GM12873 (cell line): ENCODE measurements at regions not wholly inside any gene's neighbourhood (a gene's known extent, or its start where the extent isn't known, plus 50 kb on each side); places are given as distances from the start of the nearest gene placed in this dataset.

Experiments
- TF ChIP-seq, protein P1 (sequence below): IDR thresholded peaks from 2 replicates; pipeline ENCODE4 v1.5.1; 2012; ENCODE audit warnings: low read depth, mild to moderate bottlenecking, moderate library complexity, low read length, control low read depth; ENCODE audit not compliant: insufficient read depth; ENCODE audit errors: missing control alignments

DNA sequence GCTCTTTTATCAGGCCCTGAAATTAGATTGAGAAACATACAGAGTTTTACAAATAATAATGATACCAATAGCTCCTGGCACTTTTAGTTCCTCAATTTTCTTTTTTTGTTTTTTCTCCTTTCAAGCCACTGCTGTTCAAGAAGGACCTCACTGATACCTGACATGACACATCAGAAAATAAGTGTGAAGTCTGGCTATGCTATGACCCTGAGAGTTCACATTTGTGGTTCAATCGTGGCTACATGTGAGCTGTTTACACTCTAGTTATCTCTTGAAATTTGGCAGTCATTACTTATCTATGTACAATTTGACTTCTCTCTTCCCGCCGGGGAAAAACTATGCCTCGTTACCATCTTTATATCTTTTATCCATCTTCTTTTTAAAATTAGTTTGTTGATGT, 686.5 kb downstream of the EPHA4 start:
- TF ChIP-seq, protein P1, sequence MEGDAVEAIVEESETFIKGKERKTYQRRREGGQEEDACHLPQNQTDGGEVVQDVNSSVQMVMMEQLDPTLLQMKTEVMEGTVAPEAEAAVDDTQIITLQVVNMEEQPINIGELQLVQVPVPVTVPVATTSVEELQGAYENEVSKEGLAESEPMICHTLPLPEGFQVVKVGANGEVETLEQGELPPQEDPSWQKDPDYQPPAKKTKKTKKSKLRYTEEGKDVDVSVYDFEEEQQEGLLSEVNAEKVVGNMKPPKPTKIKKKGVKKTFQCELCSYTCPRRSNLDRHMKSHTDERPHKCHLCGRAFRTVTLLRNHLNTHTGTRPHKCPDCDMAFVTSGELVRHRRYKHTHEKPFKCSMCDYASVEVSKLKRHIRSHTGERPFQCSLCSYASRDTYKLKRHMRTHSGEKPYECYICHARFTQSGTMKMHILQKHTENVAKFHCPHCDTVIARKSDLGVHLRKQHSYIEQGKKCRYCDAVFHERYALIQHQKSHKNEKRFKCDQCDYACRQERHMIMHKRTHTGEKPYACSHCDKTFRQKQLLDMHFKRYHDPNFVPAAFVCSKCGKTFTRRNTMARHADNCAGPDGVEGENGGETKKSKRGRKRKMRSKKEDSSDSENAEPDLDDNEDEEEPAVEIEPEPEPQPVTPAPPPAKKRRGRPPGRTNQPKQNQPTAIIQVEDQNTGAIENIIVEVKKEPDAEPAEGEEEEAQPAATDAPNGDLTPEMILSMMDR: no peak

DNA sequence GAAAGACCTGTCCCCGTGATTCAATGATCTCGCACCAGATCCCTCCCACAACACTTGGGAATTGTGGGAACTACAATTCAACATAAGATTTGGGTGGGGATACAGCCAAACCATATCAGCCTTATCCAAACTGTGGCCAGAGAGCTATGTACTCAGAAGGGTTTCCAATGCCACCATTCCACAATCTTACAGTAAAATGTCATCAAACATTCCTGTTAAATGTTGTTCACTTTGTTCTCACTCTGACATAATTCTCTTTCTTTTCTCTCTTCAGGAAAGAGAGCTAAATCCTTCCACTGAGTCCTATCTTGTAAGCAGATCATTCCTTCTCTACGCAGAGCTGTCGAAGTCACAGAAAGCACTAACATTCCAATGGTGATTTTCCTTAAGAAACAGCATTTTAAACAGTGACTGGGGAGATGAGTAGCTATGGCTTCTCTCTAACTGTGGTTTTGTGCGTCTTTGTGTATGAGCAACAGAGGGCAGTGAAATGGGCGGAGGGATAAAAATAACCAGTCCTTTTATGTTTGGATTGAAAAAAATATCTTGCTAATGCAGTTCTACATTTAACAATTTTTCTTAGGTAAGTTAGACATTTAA, 684.7 kb downstream of the EPHA4 start:
- TF ChIP-seq, protein P1: no peak

DNA sequence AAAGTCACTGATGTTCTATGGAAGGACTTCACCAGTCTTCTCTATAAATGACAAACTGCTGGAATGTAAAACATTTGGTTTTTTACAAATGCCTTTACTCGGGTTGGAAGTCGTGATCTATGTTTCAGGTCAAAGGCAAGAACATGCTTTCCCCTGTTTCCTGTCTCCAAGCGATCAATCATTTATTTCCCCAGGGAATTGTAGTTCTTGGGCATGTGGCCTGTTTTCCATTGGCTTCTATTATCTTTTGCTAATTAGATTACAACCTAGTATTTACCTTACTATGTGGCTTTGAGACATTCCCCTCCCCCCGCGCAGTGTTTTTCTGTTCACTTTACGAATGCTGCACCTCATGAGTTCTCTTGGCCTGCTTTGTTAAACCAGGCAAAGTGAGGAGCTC, 684.2 kb downstream of the EPHA4 start:
- TF ChIP-seq, protein P1: no peak

DNA sequence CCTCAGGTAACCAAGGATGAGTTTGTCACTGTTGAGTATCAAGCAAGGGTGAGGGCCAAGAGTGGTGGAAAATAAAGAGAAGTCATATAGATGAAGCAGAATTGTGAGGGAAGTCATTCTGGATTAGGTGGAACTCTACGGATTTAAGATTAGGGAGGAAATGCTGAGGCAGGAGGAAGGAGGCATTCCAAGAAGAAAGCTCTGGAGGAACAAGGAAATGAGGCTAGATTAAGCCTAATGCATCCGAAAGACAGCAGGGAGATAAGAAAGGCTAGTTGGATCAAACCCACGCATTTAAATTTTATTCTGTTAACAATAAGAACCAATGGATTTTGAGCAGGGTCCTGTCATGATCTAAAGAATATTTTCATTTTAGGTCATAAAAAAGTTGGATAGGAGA, 681.2 kb downstream of the EPHA4 start:
- TF ChIP-seq, protein P1: no peak

DNA sequence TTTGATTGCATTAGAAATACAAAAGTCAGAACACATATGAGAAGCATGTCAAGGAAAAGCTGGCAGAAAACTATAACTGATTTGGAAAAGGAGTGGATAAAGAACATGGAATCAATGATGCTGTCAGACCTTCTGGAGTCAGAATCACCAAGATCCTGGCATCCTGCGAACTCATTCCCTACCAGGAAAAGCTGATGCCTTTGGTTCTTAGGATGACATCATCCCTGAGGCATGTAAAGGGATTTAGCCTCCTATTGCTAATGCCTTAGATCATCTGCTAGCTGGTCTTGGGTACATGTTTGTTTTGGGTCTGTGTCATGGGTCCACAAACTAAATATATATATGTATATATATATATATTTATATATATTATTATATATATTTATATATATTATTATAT, 680.7 kb downstream of the EPHA4 start:
- TF ChIP-seq, protein P1: no peak

DNA sequence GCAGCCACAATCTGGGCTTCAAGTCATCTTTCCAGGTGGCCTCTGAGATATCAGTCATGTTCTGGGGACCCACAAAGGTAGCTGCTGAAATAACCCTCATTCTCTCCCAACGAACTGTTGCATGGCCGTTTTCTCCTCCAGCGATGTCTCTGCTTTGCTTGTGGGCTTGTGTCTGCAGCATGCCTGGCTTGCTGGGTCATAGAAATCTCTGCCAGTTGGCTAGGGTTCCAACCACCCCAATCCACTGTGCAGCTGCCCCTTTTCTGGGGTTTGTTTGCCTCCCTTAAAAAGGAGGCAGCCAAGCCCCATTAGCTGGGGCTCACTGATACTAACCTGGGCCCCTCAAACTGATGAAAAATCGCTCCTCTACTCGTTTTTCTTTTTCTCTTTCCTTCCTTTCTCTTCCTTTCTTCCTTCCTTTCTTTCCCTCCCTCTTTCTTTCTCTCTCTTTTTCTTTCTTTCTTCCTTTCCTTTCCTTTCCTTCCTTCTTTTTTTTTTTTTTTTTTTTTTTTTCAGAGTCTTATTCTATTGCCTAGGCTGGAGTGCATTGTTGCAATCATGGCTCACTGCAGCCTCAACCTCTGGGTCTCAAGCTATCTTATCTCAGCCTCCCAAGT, 680.0 kb downstream of the EPHA4 start:
- TF ChIP-seq, protein P1: no peak

DNA sequence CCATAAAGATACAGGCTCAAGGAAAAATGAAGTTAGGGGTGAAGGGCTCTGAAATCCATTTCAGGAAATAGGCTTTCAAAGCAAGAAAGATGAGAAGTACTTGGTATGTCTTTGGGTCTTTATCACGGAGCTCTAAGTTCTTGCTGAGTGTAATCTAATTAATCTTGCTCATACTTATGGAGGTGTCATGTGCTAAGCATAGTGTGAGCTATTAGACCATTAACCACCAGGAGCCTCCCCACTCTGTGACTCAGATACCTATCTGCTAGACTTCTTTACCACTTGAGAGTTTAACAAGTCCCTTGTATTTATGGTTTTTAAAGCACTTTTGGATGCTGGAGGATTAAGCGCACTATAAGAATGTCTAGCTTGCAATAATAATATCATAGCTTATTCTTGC, 678.7 kb downstream of the EPHA4 start:
- TF ChIP-seq, protein P1: no peak

DNA sequence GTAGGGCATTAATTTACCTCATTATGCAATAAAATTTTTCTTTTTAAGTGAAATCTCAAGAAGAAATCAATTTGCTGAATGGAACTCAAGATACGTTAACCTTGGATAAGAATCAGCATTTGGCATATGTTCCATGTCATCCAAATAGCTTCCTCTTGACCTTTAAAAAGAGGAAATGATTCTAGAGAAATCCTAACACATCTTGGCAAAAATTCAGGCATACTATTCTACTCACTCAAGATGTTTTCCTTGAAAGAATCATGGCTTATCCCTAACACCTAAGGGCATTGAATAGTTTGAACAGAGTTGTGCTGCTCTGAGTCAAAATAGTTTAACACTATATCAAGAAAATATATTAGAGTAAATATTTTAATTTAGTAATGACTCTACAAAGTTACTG, 678.0 kb downstream of the EPHA4 start:
- TF ChIP-seq, protein P1: no peak
